ENCODE measurements at regions not wholly inside any gene's neighbourhood (a gene's known extent, or its start where the extent isn't known, plus 50 kb on each side); places are given as distances from the start of the nearest gene placed in this dataset.

DNA sequence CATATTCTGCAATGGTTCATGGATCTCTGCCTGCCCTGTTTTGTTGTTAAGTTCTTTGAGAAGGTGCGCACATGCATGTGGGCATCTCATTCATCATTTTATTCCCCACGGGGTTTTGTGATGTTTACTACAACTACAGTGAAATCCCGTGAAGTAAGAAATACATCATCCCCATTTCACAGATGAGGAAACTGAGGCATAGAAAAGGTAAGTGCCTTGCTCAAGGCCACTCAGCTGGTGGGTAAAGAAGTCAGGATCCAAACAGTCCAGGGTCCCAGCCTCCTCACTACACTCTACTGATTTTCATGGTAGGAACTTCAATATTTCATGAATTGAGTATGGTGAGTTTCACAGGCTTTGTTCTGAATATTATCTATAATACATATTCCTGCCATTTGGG lies 72.6 kb downstream of the CYP26A1 start:
- Mint-ChIP-seq H3K9me3 (ENCODE audit: unreplicated experiment) (peaks cover 12% of the 10 kb centered on the region), H3K27ac (ENCODE audit: unreplicated experiment) (no peak overlapping the region), H3K27me3 (ENCODE audit: low read depth, unreplicated experiment) (peaks cover 29% of the 10 kb centered on the region)

DNA sequence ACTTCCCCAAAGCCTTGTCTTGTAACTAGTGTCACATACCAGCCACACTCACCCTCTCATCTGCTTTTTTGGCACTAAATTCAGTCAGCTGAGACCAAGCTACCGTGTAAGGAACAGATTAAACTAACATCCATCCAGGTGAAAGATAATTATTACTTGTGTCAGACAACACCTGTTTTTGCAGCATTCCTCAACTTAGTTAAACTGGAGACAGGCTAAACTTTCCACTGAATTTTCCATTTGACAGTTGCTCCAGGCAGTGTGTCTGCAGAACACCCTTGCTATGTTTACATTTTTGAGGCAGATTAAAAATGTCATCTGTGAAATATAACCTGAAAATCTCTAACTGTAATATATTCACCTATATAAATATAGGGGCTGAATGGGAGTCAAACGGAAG lies 73.6 kb downstream of the CYP26A1 start:
- no peak overlapping the region for H3K27ac Mint-ChIP-seq (ENCODE audit: unreplicated experiment)

More for the DNA sequence above, 72.6 kb downstream of the CYP26A1 start:
- Mint-ChIP-seq H3K36me3 (ENCODE audit: low read depth, unreplicated experiment) (no peaks in the 10 kb centered on the region), H3K4me3 (ENCODE audit: unreplicated experiment) (no peak overlapping the region), H3K4me1 (ENCODE audit: low read depth, unreplicated experiment) (peaks cover 2% of the 10 kb centered on the region)
- Histone ChIP-seq H3K9ac (ENCODE audit: low read length) (no peak overlapping the region), H3K79me2 (ENCODE audit: insufficient read depth, low read length) (no peaks in the 10 kb centered on the region), H2AFZ (ENCODE audit: low read depth, low read length) (no peak overlapping the region), H3K27ac (ENCODE audit: low read depth, low read length) (no peak overlapping the region), H3K4me1 (ENCODE audit: insufficient read depth, low read length) (no peaks in the 10 kb centered on the region), H3K4me2 (ENCODE audit: low read length) (no peak overlapping the region), H3K36me3 (ENCODE audit: insufficient read depth, low read length) (no peaks in the 10 kb centered on the region), H4K20me1 (ENCODE audit: insufficient read depth, low read length) (no peaks in the 10 kb centered on the region), H3K27me3 (ENCODE audit: insufficient read depth, low read length) (peaks cover 6% of the 10 kb centered on the region), H3K9me3 (ENCODE audit: insufficient read depth, low read depth, low read length) (no peaks in the 10 kb centered on the region), H3K4me3 (ENCODE audit: insufficient read depth, low read depth, low read length) (no peak overlapping the region)
- no peak for DNase-seq (ENCODE audit: low read depth)
- TF ChIP-seq, protein P1, sequence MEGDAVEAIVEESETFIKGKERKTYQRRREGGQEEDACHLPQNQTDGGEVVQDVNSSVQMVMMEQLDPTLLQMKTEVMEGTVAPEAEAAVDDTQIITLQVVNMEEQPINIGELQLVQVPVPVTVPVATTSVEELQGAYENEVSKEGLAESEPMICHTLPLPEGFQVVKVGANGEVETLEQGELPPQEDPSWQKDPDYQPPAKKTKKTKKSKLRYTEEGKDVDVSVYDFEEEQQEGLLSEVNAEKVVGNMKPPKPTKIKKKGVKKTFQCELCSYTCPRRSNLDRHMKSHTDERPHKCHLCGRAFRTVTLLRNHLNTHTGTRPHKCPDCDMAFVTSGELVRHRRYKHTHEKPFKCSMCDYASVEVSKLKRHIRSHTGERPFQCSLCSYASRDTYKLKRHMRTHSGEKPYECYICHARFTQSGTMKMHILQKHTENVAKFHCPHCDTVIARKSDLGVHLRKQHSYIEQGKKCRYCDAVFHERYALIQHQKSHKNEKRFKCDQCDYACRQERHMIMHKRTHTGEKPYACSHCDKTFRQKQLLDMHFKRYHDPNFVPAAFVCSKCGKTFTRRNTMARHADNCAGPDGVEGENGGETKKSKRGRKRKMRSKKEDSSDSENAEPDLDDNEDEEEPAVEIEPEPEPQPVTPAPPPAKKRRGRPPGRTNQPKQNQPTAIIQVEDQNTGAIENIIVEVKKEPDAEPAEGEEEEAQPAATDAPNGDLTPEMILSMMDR (IDR thresholded peaks at IDR 0.05; ENCODE audit: insufficient read depth, low read depth, low read length): no peak
- no peak for FAIRE-seq

DNA sequence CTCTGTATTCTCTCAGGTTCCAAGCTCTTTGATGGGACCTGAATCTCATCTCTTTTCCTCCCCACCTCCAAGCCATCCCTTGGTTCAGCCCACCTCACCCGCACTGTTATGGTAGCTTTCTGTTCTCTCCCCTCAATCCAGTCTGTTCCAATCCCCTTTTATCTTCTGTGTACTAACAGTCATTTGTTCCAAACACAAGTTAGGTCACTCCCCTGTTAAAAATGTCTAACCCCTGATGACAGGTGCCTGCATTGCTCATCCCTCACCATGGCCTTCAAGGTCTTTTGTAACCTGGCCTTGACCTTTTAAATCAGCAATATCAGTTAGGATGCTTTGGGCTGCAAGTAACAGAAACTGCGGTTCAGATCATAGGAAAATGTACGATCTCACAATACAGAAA lies 74.8 kb downstream of the CYP26A1 start:
- Histone ChIP-seq H3K27me3 (ENCODE audit: insufficient read depth, low read length) (peaks cover 6% of the 10 kb centered on the region), H3K9me3 (ENCODE audit: insufficient read depth, low read depth, low read length) (no peaks in the 10 kb centered on the region), H2AFZ (ENCODE audit: low read depth, low read length) (no peak overlapping the region), H4K20me1 (ENCODE audit: insufficient read depth, low read length) (no peaks in the 10 kb centered on the region), H3K4me2 (ENCODE audit: low read length) (no peak overlapping the region), H3K79me2 (ENCODE audit: insufficient read depth, low read length) (no peaks in the 10 kb centered on the region), H3K9ac (ENCODE audit: low read length) (no peak overlapping the region), H3K36me3 (ENCODE audit: insufficient read depth, low read length) (no peaks in the 10 kb centered on the region), H3K4me1 (ENCODE audit: insufficient read depth, low read length) (peaks cover 8% of the 10 kb centered on the region), H3K4me3 (ENCODE audit: insufficient read depth, low read depth, low read length) (no peak overlapping the region), H3K27ac (ENCODE audit: low read depth, low read length) (no peak overlapping the region)
- no peak for DNase-seq (ENCODE audit: low read depth)
- H3K27me3 Mint-ChIP-seq (ENCODE audit: low read depth, unreplicated experiment): peaks cover 26% of the 10 kb centered on the region
- H3K4me3 Mint-ChIP-seq (ENCODE audit: unreplicated experiment): no peak overlapping the region
- H3K27ac Mint-ChIP-seq (ENCODE audit: unreplicated experiment): no peak overlapping the region
- H3K36me3 Mint-ChIP-seq (ENCODE audit: low read depth, unreplicated experiment): no peaks in the 10 kb centered on the region
- peaks cover 10% of the 10 kb centered on the region for H3K9me3 Mint-ChIP-seq (ENCODE audit: unreplicated experiment)
- H3K4me1 Mint-ChIP-seq (ENCODE audit: low read depth, unreplicated experiment): peaks cover 7% of the 10 kb centered on the region
- no peak for TF ChIP-seq EZH2 (IDR thresholded peaks at IDR 0.05; ENCODE audit: insufficient read depth, low read length)
- TF ChIP-seq, protein P1 (IDR thresholded peaks at IDR 0.05; ENCODE audit: insufficient read depth, low read depth, low read length): no peak
- FAIRE-seq: no peak

More for the DNA sequence above, 73.6 kb downstream of the CYP26A1 start:
- Histone ChIP-seq H3K4me1 (ENCODE audit: insufficient read depth, low read length) (peaks cover 7% of the 10 kb centered on the region), H3K4me3 (ENCODE audit: insufficient read depth, low read depth, low read length) (no peak overlapping the region), H3K4me2 (ENCODE audit: low read length) (no peak overlapping the region), H3K36me3 (ENCODE audit: insufficient read depth, low read length) (no peaks in the 10 kb centered on the region), H3K27ac (ENCODE audit: low read depth, low read length) (no peak overlapping the region), H3K9ac (ENCODE audit: low read length) (no peak overlapping the region), H3K27me3 (ENCODE audit: insufficient read depth, low read length) (peaks cover 6% of the 10 kb centered on the region), H3K79me2 (ENCODE audit: insufficient read depth, low read length) (no peaks in the 10 kb centered on the region), H3K9me3 (ENCODE audit: insufficient read depth, low read depth, low read length) (no peaks in the 10 kb centered on the region), H2AFZ (ENCODE audit: low read depth, low read length) (no peak overlapping the region), H4K20me1 (ENCODE audit: insufficient read depth, low read length) (no peaks in the 10 kb centered on the region)
- Mint-ChIP-seq H3K4me1 (ENCODE audit: low read depth, unreplicated experiment) (peaks cover 4% of the 10 kb centered on the region), H3K4me3 (ENCODE audit: unreplicated experiment) (no peak overlapping the region), H3K36me3 (ENCODE audit: low read depth, unreplicated experiment) (no peaks in the 10 kb centered on the region), H3K9me3 (ENCODE audit: unreplicated experiment) (peaks cover 10% of the 10 kb centered on the region), H3K27me3 (ENCODE audit: low read depth, unreplicated experiment) (peaks cover 29% of the 10 kb centered on the region)
- no peak for TF ChIP-seq EZH2 (IDR thresholded peaks at IDR 0.05; ENCODE audit: insufficient read depth, low read length)
- TF ChIP-seq, protein P1 (IDR thresholded peaks at IDR 0.05; ENCODE audit: insufficient read depth, low read depth, low read length): no peak
- peak; percentile 16 for DNase-seq (ENCODE audit: low read depth)
- no peak for FAIRE-seq

All from astrocyte (in vitro differentiated cells and primary cell).